H1 (cell line): ENCODE measurements at regions not wholly inside any gene's neighbourhood (a gene's known extent, or its start where the extent isn't known, plus 50 kb on each side); places are given as distances from the start of the nearest gene placed in this dataset.

Source experiments
- CTCF ChIA-PET: fragments of 300-600 bp; sonication (Branson Sonifier 250); formaldehyde crosslinking; loops from one replicate; lab custom pipeline; 2021; ENCODE audit not compliant: partially characterized antibody; lab: Charles Lee
- POLR2A ChIA-PET: fragments of 300-600 bp; sonication (Branson Sonifier 250); formaldehyde crosslinking; loops from one replicate; lab custom pipeline; 2021; ENCODE audit warnings: inconsistent platforms; ENCODE audit not compliant: partially characterized antibody; lab: Charles Lee
- DNase-seq, 2 experiments: peaks; one replicate each; pipeline versions ENCODE4 v3.0.0 to v3.0.0-alpha.2; 2010 to 2022; ENCODE audit warnings: low spot score in 2 of 2, low read depth in 1 of 2, mixed read lengths in 1 of 2
- FAIRE-seq: peaks from 2 replicates; lab custom pipeline; 2011; peaks lifted over from hg19 to GRCh38; lab: Jason Lieb, UNC
- H2AFZ ChIP-seq: 2 replicates; pipeline ENCODE4 v1.8.1; 2012; ENCODE audit warnings: low read length, inconsistent platforms
- H2AK5ac ChIP-seq: 2 replicates; pipeline ENCODE4 v1.6.1; 2013; ENCODE audit warnings: low read depth, low read length
- H2BK120ac ChIP-seq: replicated peaks from 2 replicates; pipeline ENCODE3; 2013; ENCODE audit warnings: low read depth, low read length, inconsistent platforms
- H2BK12ac ChIP-seq: 2 replicates; pipeline ENCODE4 v1.6.1; 2013; ENCODE audit warnings: low read depth, low read length
- H2BK15ac ChIP-seq: 2 replicates; pipeline ENCODE4 v1.6.1; 2013; ENCODE audit warnings: low read length
- H2BK20ac ChIP-seq: 2 replicates; pipeline ENCODE4 v1.6.1; 2013; ENCODE audit warnings: low read length
- H2BK5ac ChIP-seq: 2 replicates; pipeline ENCODE4 v1.6.1; 2013; ENCODE audit warnings: low read depth, low read length
- H3K14ac ChIP-seq: 2 replicates; pipeline ENCODE4 v1.6.1; 2013; ENCODE audit warnings: inconsistent platforms; ENCODE audit not compliant: insufficient read length
- H3K18ac ChIP-seq: 2 replicates; pipeline ENCODE4 v1.6.1; 2013; ENCODE audit warnings: low read length; ENCODE audit errors: extremely low read depth
- H3K23ac ChIP-seq: 2 replicates; pipeline ENCODE4 v1.6.1; 2013; ENCODE audit warnings: inconsistent platforms; ENCODE audit not compliant: insufficient read length
- H3K23me2 ChIP-seq: 2 replicates; pipeline ENCODE4 v1.6.1; 2013; ENCODE audit warnings: low read depth, low read length
- H3K27ac ChIP-seq: 2 replicates; pipeline ENCODE4 v1.6.1; 2011; ENCODE audit warnings: low read depth, low read length, inconsistent platforms
- H3K27me3 ChIP-seq, 4 experiments: replicated peaks in 1 of 4; 1 replicate in 1 of 4; 2 replicates in 3 of 4; pipeline versions ENCODE4 v1.6.1 to v1.8.1; 2011 to 2013; ENCODE audit warnings: low read length in 3 of 4, mild to moderate bottlenecking in 3 of 4, inconsistent platforms in 2 of 4, mixed read lengths in 2 of 4, moderate library complexity in 1 of 4; ENCODE audit not compliant: control insufficient read depth in 3 of 4, insufficient read depth in 3 of 4; ENCODE audit errors: extremely low read depth in 1 of 4
- H3K36me3 ChIP-seq, 4 experiments: 2 replicates each; pipeline versions ENCODE4 v1.6.1 to v1.8.1; 2011 to 2013; ENCODE audit warnings: mild to moderate bottlenecking in 4 of 4, low read length in 3 of 4, moderate library complexity in 2 of 4, control low read depth in 1 of 4, inconsistent platforms in 1 of 4; ENCODE audit not compliant: insufficient read depth in 4 of 4, control insufficient read depth in 2 of 4
- H3K4ac ChIP-seq: replicated peaks from 2 replicates; pipeline ENCODE3; 2013; ENCODE audit warnings: low read length, low read depth, mixed read lengths, inconsistent platforms; ENCODE audit not compliant: insufficient read length
- H3K4me1 ChIP-seq, 4 experiments: replicated peaks in 1 of 4; 1 replicate in 1 of 4; 2 replicates in 3 of 4; pipeline versions ENCODE4 v1.6.1 to v1.8.1; 2011 to 2013; ENCODE audit warnings: low read length in 3 of 4, inconsistent platforms in 2 of 4, mixed read lengths in 1 of 4; ENCODE audit not compliant: insufficient read depth in 4 of 4, control insufficient read depth in 3 of 4
- H3K4me2 ChIP-seq, 2 experiments: 2 replicates each; pipeline versions ENCODE4 v1.6.1 to v1.8.1; 2011 to 2013; ENCODE audit warnings: low read depth in 2 of 2, low read length in 2 of 2, control low read depth in 1 of 2, inconsistent platforms in 1 of 2, mild to moderate bottlenecking in 1 of 2; ENCODE audit not compliant: insufficient read depth in 1 of 2
- H3K4me3 ChIP-seq, 4 experiments: fragments of 200-600, 300-600 bp in 1 of 4; sonication (generic), shearing (Covaris generic), sonication (Bioruptor Twin) in 1 of 4; 2 replicates each; pipeline versions ENCODE4 v1.5.1 to v1.8.1; 2011 to 2016; ENCODE audit warnings: low read length in 4 of 4, low read depth in 3 of 4, control low read depth in 2 of 4, inconsistent platforms in 2 of 4, mild to moderate bottlenecking in 2 of 4, mixed read lengths in 1 of 4, moderate library complexity in 1 of 4; ENCODE audit not compliant: insufficient read depth in 2 of 4; ENCODE audit errors: extremely low read depth in 1 of 4
- H3K56ac ChIP-seq: replicated peaks from 2 replicates; pipeline ENCODE3; 2013; ENCODE audit warnings: low read depth, mild to moderate bottlenecking, mixed read lengths, low read length, inconsistent platforms; ENCODE audit not compliant: insufficient read length
- H3K79me1 ChIP-seq: 2 replicates; pipeline ENCODE4 v1.6.1; 2013; ENCODE audit warnings: low read depth, low read length, control low read depth
- H3K79me2 ChIP-seq, 2 experiments: 2 replicates each; pipeline versions ENCODE4 v1.6.1 to v1.8.1; 2012 to 2013; ENCODE audit warnings: low read length in 2 of 2, mild to moderate bottlenecking in 2 of 2, inconsistent platforms in 1 of 2; ENCODE audit not compliant: insufficient read depth in 2 of 2, control insufficient read depth in 1 of 2
- H3K9ac ChIP-seq, 4 experiments: replicated peaks in 1 of 4; 1 replicate in 1 of 4; 2 replicates in 3 of 4; pipeline versions ENCODE4 v1.6.1 to v1.8.1; 2011 to 2013; ENCODE audit warnings: low read depth in 3 of 4, low read length in 3 of 4, control low read depth in 2 of 4, mild to moderate bottlenecking in 2 of 4, moderate library complexity in 2 of 4, inconsistent platforms in 1 of 4; ENCODE audit errors: extremely low read depth in 1 of 4
- H3K9me3 ChIP-seq, 2 experiments: 2 replicates each; pipeline versions ENCODE4 v1.6.1 to v1.8.1; 2012 to 2013; ENCODE audit warnings: mild to moderate bottlenecking in 2 of 2, moderate library complexity in 2 of 2, control low read depth in 1 of 2, inconsistent platforms in 1 of 2, low read depth in 1 of 2, low read length in 1 of 2, mixed read lengths in 1 of 2; ENCODE audit not compliant: insufficient read depth in 2 of 2
- H4K20me1 ChIP-seq, 2 experiments: replicated peaks in 1 of 2; 2 replicates each; pipeline versions ENCODE3 to v1.8.1; 2011 to 2013; ENCODE audit warnings: inconsistent platforms in 2 of 2, low read length in 2 of 2, mild to moderate bottlenecking in 1 of 2; ENCODE audit not compliant: insufficient read depth in 2 of 2, control insufficient read depth in 1 of 2
- H4K5ac ChIP-seq: 2 replicates; pipeline ENCODE4 v1.6.1; 2013; ENCODE audit warnings: low read length, low read depth, mixed read lengths, inconsistent platforms; ENCODE audit not compliant: insufficient read length
- H4K8ac ChIP-seq: 2 replicates; pipeline ENCODE4 v1.8.0; 2013; ENCODE audit warnings: mild to moderate bottlenecking, moderate library complexity, low read length, inconsistent platforms; ENCODE audit not compliant: insufficient read depth; ENCODE audit errors: extremely low read depth
- H4K91ac ChIP-seq: replicated peaks from 2 replicates; pipeline ENCODE3; 2013; ENCODE audit warnings: low read length, mixed read lengths, inconsistent platforms; ENCODE audit not compliant: insufficient read length
- EP300 ChIP-seq, 2 experiments: IDR thresholded peaks; 1 replicate in 1 of 2; 2 replicates in 1 of 2; pipeline ENCODE4 v1.6.1; 2011 to 2012; ENCODE audit warnings: low read depth in 2 of 2, low read length in 2 of 2, mild to moderate bottlenecking in 2 of 2, borderline replicate concordance in 1 of 2, inconsistent platforms in 1 of 2, moderate library complexity in 1 of 2
- EZH2 ChIP-seq: fragments of 200-600 bp; sonication (generic); IDR thresholded peaks from 2 replicates; pipeline ENCODE4 v1.7.1; 2012; ENCODE audit warnings: low read depth, mild to moderate bottlenecking, moderate library complexity, low read length, inconsistent platforms; ENCODE audit not compliant: severe bottlenecking
- GABPA ChIP-seq: IDR thresholded peaks from 2 replicates; pipeline ENCODE4 v1.6.1; 2011; ENCODE audit warnings: mild to moderate bottlenecking, low read length, moderate library complexity, borderline replicate concordance; ENCODE audit not compliant: insufficient read depth
- HDAC6 ChIP-seq: IDR thresholded peaks from one replicate; pipeline ENCODE4 v1.7.1; 2012; ENCODE audit warnings: low read depth, mild to moderate bottlenecking, inconsistent platforms, low read length, moderate library complexity
- KDM1A ChIP-seq: fragments of 200-600, 300-600 bp; sonication (generic); IDR thresholded peaks from 2 replicates; pipeline ENCODE4 v1.7.1; 2016; ENCODE audit warnings: mild to moderate bottlenecking, low read length, borderline replicate concordance
- KDM4A ChIP-seq: IDR thresholded peaks from one replicate; pipeline ENCODE4 v1.7.1; 2012; ENCODE audit warnings: low read depth, mild to moderate bottlenecking, moderate library complexity, low read length, inconsistent platforms; ENCODE audit not compliant: severe bottlenecking
- NRF1 ChIP-seq: IDR thresholded peaks from 2 replicates; pipeline ENCODE4 v1.6.1; 2011; ENCODE audit warnings: mild to moderate bottlenecking, low read depth, low read length, improper control_type of control experiment
- POLR2A ChIP-seq, 2 experiments: IDR thresholded peaks; 1 replicate in 1 of 2; 2 replicates in 1 of 2; pipeline ENCODE4 v1.6.1; 2011; ENCODE audit warnings: low read depth in 2 of 2, low read length in 2 of 2, mild to moderate bottlenecking in 2 of 2; ENCODE audit errors: control extremely low read depth in 1 of 2
- TAF7 ChIP-seq: optimal IDR thresholded peaks from 2 replicates; pipeline ENCODE3; 2011; ENCODE audit warnings: low read depth, mild to moderate bottlenecking, inconsistent platforms, low read length, moderate library complexity, borderline replicate concordance
- WGBS, 2 experiments: shearing (Covaris generic) in 1 of 2; methylation state at CpG; one replicate each; pipeline versions ENCODE4 v1.1.6 to v1.1.7; 2013 to 2015; ENCODE audit warnings: low lambda C conversion rate in 2 of 2, mixed read lengths in 2 of 2, inconsistent platforms in 1 of 2, low coverage in 1 of 2, missing lambda C conversion rate in 1 of 2; ENCODE audit not compliant: insufficient replicate concordance in 2 of 2, insufficient coverage in 1 of 2, insufficient read length in 1 of 2; ENCODE audit errors: extremely low coverage in 1 of 2, missing lambda C conversion rate in 1 of 2; 5-methylcytosine and 5-hydroxymethylcytosine counted together

DNA sequence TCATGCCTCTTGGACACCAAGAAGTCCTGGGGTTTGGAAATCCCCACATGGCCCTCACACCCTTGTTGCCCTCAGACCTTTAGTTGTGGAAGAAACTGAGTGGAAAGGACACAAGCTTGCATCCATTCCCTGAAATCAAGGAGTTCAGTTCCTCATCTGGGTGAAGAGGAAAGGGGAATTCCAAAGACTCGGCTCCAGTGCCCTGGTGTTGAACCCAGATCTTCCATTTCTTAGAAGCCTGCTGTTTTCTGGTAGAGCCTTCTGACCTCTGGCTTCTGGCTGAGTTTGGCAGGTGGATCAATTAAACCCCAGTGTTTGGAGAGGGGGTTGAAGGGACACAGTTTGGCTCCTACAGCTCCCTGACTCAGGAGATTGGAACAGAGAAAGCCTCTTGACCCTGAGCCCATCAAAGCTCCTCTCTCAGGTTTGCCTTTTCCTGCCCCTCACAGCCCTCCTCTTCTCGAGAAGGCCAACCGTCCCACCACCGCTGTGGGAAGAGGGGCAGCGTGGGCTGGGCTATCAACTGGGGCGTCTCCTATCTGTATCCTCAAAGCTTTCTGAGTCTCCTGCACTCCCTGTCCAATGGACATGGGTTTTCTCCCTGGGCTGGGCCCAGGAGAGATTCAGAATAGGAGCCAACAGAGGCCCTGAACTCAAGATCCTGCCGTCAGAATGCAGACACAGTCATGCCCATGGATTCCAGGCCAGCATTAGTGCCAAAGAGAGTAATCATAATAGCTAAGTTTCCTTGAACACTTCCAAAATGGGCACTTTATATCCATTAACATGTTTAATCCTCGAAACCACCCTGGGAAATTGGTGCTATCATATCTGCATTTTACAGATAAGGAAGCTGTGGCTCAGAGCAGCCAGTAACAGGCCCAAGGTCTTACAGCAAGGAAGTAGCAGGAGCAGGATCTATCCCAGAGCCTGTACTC, 146.2 kb downstream of the VEGFA start:
- H3K56ac ChIP-seq: no peak overlapping the region
- H3K4me3 ChIP-seq: no peak overlapping the region
- H2BK5ac ChIP-seq: no peak overlapping the region
- DNase-seq (no peak), FAIRE-seq (no peak)
- no peak overlapping the region for H4K5ac ChIP-seq
- no peaks in the 10 kb centered on the region for H3K79me2 ChIP-seq
- H3K36me3 ChIP-seq: no peaks in the 10 kb centered on the region
- H3K9ac ChIP-seq: no peak overlapping the region
- no peaks in the 10 kb centered on the region for H3K79me1 ChIP-seq
- H2BK120ac ChIP-seq: no peak overlapping the region
- no peak overlapping the region for H2BK12ac ChIP-seq
- no peak overlapping the region for H3K27ac ChIP-seq
- H3K4ac ChIP-seq: no peak overlapping the region
- H4K20me1 ChIP-seq: no peaks in the 10 kb centered on the region
- H4K91ac ChIP-seq: no peak overlapping the region
- POLR2A ChIA-PET: interaction anchor here (1.0 to 4.3 kb wide), 3 partner anchors 8 to 21 kb away, joined by 3 to 23 read pairs (median 10); no protein-coding TSS in a partner anchor
- 88% methylated on average over 8 of the region's 8 CpGs; no CpG with 5 or more reads in 1 of the 2 experiments for WGBS, 2 experiments
- no peak overlapping the region for H3K4me2 ChIP-seq
- no peak overlapping the region for H2AK5ac ChIP-seq
- H3K23ac ChIP-seq: no peak overlapping the region
- H4K8ac ChIP-seq: no peak overlapping the region
- no peaks in the 10 kb centered on the region for H3K9me3 ChIP-seq
- no peak overlapping the region for H3K14ac ChIP-seq
- peaks cover 0 to 10% (median 8%) of the 10 kb centered on the region in 4 experiments; a peak in 6 of 7 replicates for H3K4me1 ChIP-seq
- no peaks in the 10 kb centered on the region for H3K23me2 ChIP-seq
- 0 out of 2 replicates have a peak overlapping the region, but pooled peaks have one; percentile 16 for H2BK15ac ChIP-seq
- no peaks in the 10 kb centered on the region for H3K27me3 ChIP-seq
- CTCF ChIA-PET: interaction anchor here (0.9 to 6.7 kb wide), 5 partner anchors 27 to 163 kb away, joined by 3 to 42 read pairs (median 4); no protein-coding TSS in a partner anchor
- H2AFZ ChIP-seq: no peak overlapping the region
- H3K18ac ChIP-seq: no peak overlapping the region; the same call in 1 of the 2 replicates
- TF ChIP-seq GABPA (no peak), EZH2 (no peak), HDAC6 (no peak), TAF7 (no peak), EP300 (IDR thresholded peaks at IDR 0.05; ENCODE audit: borderline replicate concordance in 1 of 2, low read depth in 2 of 2, low read length in 2 of 2) (no peak), KDM1A (no peak), POLR2A (IDR thresholded peaks at IDR 0.05; ENCODE audit: control extremely low read depth in 1 of 2, low read depth in 2 of 2, low read length in 2 of 2) (no peak), KDM4A (no peak), NRF1 (no peak)
- no peak overlapping the region for H2BK20ac ChIP-seq
